ENCODE measurements at regions not wholly inside any gene's neighbourhood (a gene's known extent, or its start where the extent isn't known, plus 50 kb on each side); places are given as distances from the start of the nearest gene placed in this dataset.
A peak's percentile ranks its signal among the peaks of the same experiment; 100 is the strongest.
"Not testable (repeated sequence)": the region's sequence is repeated elsewhere in the genome, so short reads cannot be mapped to it uniquely, and the experiment has no call there.

DNA sequence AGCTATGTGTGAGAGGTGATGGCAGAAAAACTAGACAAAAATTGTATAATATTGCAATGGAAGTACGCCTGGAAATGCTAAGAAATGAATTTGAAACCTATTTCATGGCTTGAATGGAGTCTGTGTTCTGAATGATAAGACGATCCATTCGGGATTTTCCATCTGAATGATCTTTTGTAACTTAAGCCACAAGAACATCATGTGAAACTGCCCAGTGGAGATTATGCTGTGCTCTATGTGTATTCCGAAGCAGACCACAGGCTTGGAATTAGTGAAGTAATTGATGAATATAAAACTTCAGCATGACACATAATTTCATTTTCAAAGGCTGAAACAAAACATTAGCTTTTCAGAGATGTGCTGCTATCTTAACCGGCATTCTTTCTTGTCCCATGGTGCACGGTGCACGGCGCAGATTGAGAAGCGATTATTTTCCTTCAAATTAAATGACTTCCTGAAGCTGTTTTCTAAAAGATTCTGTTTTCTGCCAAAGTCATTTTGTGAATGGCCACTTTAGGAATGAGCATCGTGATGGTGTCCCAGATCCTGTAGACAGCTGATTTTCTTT is 652.9 kb downstream of the PLA2G4A start:
- intact Hi-C loops (cut with DNase I) = no loop called here
- no peak for DNase-seq

DNA sequence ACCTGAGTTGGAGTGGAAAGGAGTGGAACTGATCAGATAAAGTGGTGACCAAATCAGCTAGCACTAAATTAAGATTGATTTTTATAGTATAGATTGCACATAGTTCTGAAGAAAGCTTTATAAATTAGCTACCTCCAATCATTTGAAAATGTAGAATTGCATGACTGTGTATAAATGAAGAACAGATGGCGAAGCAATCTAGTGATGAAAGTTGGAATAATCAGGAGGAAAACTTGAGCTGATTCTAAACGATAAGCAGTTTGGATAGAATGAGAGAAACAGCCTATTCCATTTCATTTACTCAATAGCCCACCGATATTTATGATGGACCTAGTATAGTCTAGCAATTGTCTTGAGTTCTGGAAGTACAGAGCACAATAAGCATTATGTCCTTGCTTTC is 661.5 kb downstream of the PLA2G4A start:
- intact Hi-C loops (cut with DNase I) = no loop called here
- no peak for DNase-seq

DNA sequence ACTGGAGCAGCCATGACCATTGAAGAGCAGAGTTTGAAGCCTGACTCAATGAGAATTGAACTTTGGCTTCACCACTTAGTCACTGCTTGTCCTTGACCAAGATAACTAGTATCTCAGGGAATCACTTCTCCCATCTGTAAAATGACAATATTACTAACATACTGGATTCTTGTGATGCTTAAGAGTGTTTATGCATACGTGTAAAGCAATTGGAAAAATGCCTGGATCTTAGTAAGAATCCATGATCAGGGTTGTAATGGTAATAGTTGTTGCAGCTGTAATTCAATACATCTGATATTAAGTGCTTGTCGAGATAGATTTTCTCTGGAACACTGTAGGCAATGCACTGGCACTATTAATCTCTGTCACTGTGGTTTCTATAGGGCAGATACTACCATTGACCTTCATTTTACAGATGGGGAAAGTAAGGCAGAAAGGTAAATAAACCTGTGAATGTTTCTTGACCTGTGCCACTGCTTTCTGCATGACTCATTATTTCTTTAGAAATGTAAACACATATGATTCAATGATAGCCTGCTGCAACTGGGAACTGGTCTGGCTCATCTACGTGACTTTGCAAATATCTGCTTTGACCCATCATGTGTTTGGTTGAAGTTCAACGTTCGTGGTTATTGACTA is 662.5 kb downstream of the PLA2G4A start:
- DNase-seq = no peak

DNA sequence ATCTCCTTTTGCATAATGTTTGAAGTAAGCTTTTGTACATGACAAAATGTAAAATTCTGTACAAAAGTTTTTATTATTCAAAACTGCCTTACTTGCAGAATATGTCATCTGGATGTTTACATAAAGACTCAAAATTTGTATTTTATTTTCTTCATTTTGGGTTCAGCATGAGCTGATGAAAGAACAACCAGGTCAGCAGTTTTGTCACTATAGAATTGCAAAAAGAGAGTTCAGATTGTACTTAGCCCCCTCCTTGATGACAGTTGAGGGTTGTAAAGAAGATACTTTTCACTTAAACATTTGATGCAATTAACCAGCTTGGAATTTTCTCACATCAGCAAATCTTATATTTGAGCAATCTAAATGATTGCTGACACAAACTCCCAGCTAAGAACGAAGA is 669.3 kb downstream of the PLA2G4A start:
- no peak for DNase-seq
- intact Hi-C loops (cut with DNase I) = no loop called here

More for the DNA sequence above, 662.5 kb downstream of the PLA2G4A start:
- intact Hi-C loops (cut with DNase I) = no loop called here

DNA sequence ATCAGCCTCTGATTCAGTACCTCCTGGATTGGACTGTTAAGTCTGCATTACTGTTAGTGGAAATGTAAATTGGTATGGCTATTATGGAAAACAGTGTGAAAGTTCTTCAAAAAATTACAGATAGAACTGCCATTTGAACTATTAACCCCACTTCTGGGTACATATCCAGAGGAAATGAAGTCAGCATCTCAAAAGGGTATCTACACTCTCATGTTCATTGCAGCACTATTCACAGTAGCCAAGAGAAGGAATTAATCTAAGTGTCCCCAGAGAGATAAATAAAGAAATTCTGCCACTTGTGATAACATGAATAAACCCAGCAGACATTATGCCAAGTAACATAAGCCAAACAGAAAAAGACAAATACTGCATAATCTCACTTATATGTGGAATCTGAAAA is 676.0 kb downstream of the PLA2G4A start:
- intact Hi-C loops (cut with DNase I) = no loop called here
- no peak for DNase-seq

DNA sequence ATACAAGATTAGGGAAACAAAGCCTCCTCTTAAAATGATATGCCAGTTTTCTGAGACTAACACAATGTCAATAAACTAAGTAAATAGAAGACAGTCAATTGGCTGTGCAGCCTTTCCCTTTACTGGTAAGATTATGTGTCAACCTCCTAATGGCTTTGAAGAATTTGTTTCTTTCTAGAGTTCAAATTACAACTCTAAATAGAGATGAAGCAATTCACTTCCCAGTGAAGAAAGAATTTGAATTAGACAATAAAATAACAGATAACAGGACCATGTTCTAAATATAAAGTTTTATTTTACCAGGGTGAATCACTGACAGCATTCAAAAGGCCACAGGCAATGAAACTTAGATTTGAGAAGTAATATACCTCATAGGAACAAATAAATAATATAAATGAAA is 680.3 kb downstream of the PLA2G4A start:
- intact Hi-C loops (cut with DNase I) = no loop called here
- DNase-seq = no peak

DNA sequence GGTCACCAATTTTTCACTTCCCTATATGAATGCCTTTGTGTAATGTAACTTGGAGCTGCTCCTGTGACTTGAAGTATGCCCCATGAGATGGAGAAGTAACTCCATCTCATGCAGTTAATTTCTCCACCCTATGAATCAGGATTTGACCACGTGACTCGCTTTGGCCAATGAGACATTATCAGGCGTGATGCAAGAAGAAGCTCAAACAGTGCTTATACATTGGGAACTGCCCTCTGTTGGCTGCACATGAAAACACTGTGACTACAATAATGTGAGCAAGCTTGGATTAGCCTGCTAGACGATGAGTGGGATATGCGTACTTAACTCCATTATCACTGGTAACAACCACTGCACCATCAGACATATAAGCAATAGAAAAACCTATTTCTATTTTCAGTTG is 684.4 kb downstream of the PLA2G4A start:
- intact Hi-C loops (cut with DNase I) = no loop called here

DNA sequence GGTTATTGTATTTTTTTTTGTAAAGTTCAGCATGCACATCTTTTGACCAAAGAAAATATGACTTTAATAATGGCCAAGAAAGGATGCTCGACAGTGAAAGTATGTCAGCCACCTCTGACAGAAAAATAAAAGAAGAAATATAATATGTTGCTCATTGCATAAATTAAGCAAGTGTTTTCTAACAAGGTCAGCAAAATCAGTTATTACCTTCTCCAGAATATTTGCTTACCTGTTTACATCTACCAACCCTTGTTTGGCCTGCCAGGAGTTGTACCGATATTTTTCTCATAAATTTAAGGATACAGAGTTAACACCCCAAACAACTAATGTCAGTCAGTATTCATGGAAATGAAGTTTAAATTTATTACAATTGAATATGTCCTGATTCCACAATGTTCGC is 685.4 kb downstream of the PLA2G4A start:
- no peak for DNase-seq
- intact Hi-C loops (cut with DNase I) = no loop called here

More for the DNA sequence above, 684.4 kb downstream of the PLA2G4A start:
- no peak for DNase-seq

DNA sequence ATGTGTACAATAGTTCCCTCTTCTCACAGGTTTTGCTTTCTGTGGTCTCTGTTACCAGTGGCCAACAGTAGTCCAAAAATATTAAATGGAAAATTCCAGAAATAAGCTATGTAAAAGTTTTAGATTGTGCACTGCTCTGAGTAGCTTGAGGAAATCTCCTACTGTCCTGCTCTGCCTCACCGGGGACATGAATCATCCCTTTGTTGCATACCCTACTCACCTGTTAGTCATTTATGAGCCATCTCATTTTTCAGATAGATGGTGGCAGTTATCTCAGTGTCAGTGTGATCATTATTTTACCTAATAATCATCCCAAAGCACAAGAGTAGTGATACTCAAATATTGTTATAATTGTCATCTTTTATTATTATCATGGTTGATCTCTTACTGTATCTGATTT is 688.1 kb downstream of the PLA2G4A start:
- no peak for DNase-seq
- intact Hi-C loops (cut with DNase I) = no loop called here

DNA sequence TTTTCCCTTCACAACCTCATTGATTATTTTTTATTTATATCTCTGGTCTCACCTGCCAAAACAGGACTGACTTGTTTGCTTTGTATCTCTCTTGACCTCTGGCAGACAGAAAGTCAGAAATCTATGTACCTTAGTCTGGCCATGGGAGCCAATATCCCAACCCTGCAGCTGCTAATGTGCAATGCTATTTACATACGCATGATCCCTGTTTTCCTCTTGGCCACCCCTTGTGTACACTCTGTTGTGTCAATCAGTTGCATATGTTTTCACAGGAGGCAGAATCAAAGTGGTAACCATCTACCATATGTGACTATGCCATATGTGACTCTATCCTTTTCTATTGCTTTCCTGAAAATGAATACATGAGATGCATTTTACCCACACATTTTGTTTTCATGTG is 688.8 kb downstream of the PLA2G4A start:
- intact Hi-C loops (cut with DNase I) = no loop called here
- no peak for DNase-seq

DNA sequence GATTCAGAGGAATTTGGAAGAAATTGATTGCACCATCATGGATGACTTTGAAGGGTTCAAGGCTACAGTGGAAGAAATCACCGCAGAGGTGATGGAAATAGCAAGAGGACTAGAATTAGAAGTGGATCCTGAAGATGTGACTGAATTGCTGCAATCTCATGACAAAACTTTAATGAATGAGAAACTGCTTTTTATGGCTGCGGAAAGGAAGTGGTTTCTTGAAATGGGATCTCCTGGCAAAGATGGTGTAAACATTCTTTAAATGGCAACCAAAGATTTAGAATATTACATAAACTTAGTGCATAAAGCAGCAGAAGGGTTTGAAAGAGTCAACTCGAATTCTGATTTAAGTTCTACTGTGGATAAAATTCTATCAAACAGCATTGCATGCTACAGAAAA is 698.6 kb downstream of the PLA2G4A start:
- intact Hi-C loops (cut with DNase I) = no loop called here

DNA sequence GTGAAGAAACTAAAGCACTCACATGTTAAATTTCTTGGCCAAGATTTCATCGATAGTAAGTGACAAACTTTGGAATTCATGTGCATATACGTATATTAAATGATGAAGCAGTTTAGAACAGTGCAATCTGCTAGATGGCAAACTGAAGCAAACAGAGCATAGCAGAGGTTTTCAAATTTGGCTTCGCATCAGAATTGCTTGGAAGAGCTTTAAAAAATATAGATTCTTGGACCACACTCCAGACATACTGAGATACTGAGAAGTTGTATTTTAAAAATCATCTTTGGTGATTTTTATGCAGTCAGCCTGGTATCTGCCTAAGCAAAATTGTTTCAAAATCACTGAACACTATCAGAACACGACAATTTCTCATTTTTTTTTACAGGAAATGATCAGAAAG is 709.2 kb downstream of the PLA2G4A start:
- intact Hi-C loops (cut with DNase I) = no loop called here
- no peak for DNase-seq

More for the DNA sequence above, 698.6 kb downstream of the PLA2G4A start:
- DNase-seq = no peak

DNA sequence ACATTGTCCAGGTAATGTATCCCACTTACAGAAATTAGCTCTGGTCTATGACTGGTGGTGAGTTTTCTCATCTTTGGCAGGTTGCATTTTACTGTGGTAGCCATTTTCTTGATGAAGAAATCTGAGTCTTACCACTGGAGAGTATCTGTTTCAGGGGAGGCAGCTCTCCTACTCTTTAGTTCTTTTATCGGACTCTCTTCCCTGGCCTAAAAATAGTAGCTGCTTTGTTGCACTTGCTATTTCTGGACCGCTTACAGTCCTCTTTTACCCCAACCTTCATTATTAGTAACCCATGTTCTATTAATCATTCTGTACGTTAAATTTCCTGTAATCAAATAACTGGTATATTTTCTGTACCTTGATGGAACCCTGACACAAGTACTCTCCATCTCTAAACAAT is 720.8 kb downstream of the PLA2G4A start:
- DNase-seq = no peak
- intact Hi-C loops (cut with DNase I) = no loop called here

DNA sequence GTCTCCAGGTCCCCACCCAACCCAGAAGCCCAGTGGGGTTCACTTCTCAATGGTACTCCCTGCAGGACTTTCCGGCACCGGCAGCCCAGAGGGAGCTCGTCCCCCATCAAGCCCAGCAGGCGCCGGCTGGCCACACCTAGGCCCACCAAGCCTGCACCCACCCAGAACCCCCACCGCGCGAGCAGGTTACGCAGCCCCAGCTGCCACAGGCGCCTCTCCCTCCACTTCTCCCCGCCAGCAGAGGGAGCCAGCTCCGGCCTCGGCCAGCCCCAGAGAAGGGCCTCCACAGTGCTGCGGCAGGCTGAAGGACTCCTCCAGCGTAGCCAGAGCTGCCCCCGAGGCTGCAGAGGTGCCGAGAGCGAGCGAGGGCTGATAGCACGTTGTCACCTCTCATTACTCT is 722.3 kb downstream of the PLA2G4A start:
- intact Hi-C loops (cut with DNase I) = no loop called here
- peak in 2 of 10 donors; percentile 53 to 81 for DNase-seq

DNA sequence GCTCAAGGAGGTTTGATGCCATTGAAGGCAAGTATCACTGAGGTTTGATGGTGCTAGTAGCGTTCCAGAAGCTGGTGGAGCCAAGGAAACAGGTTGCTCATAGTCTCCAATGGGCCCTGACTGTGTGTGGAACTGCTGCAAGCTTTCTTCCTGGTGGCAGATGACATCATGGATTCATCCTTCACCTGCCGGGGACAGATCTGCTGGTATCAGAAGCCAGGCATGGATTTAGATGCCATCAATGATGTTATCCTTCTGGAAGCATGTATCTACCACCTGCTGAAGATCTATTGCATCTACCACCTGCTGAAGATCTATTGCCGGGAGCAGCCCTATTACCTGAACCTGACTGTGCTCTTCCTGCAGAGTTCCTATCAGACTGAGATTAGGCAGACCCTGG is 734.4 kb downstream of the PLA2G4A start:
- intact Hi-C loops (cut with DNase I) = no loop called here
- DNase-seq = no peak

DNA sequence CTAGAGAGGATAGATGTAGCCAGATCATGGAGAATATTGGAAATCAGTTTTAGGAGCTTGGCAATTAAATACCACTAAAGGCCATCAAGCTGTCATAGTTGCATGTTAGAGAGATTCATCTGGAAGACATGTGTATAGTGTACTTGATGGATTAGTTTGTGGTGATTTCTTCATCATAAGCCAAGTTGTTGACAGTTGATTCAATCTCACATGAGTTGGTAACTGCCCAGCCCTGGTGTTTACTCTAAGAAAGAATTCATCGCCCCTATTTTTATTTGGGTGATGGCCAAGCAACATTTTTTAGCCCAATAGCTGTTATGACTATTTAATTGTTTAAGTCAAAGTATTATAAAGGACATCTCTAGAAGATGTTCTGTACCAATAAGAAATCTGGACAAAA is 737.6 kb downstream of the PLA2G4A start:
- intact Hi-C loops (cut with DNase I) = no loop called here
- DNase-seq = no peak

DNA sequence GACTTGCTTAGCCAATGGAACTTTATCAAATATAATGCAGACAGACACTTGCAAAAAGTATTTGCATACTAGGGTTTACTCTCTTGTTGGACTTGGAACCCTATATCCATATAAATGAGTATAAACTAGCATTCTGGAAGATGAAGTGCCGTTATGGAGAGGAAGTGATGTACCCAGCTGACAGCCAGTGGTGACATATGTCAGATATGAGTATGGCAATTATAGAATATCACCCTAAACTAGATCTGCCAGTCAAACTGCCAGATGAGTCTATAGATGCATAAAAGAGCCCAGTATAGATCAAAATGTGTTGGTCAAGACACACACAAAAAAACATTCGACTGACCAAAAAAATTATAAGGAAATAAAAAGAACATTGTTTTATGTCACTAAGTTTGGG is 739.3 kb downstream of the PLA2G4A start:
- intact Hi-C loops (cut with DNase I) = no loop called here
- DNase-seq = no peak

DNA sequence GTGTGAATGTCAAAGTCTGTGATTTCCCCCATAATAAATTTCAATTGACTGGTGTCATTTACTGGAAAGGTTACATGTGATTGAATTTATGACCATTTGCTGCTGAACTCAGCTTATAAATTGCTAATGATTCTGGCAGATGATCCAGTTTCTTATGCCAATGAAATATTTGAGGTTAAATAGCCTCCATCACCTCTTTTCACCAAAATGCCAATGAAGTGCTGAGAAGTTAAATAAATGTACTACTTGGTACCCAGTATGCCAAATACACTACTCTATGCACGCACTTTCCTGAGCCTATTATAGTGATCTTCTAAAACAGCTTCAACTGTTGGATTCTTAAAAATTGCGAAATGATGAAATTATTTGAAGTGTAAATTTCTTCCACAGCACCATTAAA is 741.4 kb downstream of the PLA2G4A start:
- intact Hi-C loops (cut with DNase I) = no loop called here
- DNase-seq = no peak

DNA sequence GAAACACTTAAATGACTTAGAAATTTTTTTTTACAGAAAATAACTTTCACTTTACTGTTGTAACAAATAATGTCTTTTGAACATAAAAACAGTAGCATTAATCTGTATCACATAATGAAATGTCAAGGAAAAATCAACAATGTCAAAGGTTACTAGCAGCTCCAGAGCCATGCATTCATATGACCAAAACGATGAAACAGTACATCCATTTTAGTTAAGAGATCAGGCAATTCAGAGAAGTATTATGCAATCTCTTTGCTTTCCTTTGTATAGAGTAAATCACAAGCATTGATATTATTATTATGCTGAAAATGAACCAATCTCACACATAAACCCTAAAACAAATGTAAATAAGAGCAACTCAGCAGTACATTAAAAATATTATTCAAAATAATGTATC is 748.9 kb downstream of the PLA2G4A start:
- intact Hi-C loops (cut with DNase I) = no loop called here
- DNase-seq = no peak

DNA sequence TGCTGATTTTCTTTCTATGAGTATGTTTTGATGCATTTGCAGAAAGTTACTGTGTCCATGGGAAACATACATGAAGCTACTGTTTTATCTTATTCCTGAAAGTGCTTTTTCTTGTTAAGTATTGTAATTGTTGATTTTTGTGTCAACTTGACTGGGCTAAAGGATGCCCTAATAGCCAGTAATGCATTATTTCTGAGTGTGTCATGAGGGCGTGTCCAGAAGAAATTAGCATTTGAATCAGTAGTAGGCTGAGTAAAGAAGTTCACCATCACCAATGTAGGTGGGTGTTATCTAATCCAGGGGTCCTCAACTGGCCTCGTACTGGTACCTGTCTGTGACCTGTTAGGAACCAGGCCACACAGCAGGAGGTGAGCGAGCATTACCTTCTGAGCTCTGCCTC is 760.2 kb downstream of the PLA2G4A start:
- intact Hi-C loops (cut with DNase I) = no loop called here
- no peak for DNase-seq

DNA sequence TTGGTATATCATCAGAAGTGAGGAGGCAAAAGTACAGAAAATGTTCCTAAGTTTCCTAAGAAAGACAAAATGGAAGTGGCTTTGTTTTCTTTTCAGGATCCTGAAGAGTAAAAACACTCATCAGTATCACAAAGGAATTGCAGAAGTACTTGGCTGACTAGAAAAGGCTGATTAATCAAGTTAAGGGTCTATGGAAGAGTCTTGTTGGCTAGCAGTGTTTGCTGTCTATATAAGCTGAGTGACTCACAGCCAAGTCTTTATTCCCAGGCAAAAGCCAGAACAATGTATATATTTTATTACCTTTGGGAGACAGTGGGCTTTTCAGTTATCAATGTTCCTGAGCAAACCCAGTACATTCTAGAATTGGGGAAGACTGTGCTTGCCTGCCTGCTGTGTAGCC is 777.0 kb downstream of the PLA2G4A start:
- intact Hi-C loops (cut with DNase I) = no loop called here
- DNase-seq = no peak

DNA sequence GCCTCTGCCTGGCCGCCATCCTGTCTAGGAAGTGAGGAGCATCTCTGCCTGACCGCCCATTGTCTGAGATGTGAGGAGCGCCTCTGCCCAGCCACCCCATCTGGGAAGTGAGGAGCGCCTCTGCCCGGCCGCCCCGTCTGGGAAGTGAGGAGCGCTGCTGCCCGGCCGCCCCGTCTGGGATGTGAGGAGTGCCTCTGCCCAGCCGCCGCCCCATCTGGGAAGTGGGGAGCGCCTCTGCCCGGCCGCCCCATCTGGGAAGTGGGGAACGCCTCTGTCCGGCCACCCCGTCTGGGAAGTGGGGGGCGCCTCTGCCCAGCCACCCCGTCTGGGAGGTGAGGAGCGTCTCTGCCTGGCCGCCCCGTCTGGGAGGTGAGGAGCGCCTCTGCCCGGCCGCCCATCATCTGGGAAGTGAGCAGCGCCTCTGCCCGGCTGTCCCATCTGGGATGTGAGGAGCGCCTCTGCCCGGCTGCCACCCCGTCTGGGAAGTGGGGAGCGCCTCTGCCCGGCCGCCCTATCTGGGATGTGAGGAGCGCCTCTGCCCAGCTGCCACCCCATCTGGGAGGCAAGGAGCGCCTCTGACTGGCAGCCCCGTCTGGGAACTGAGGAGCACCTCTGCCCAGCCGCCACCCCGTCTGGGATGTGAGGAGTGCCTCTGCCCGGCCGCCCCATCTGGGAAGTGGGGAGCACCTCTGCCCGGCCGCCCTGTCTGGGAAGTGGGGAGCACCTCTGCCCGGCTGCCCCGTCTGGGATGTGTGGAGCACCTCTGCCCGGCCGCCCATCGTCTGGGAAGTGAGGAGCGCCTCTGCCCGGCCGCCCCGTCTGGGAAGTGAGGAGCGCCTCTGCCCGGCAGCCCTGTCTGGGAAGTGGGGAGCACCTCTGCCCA is 787.3 kb downstream of the PLA2G4A start:
- intact Hi-C loops (cut with DNase I) = not testable (repeated sequence)
- peak in 2 of 10 donors; percentile 65 to 78 for DNase-seq
